IMR-90 (cell line): ENCODE measurements at regions not wholly inside any gene's neighbourhood (a gene's known extent, or its start where the extent isn't known, plus 50 kb on each side); places are given as distances from the start of the nearest gene placed in this dataset.

Source experiments
- CEBPB ChIP-seq: IDR thresholded peaks from 2 replicates; pipeline ENCODE4 v1.6.1; 2012; ENCODE audit warnings: low read depth, low read length, improper control_type of control experiment
- CTCF ChIP-seq: conservative IDR thresholded peaks from 2 replicates; pipeline ENCODE4 v1.5.1; 2012; ENCODE audit warnings: mild to moderate bottlenecking, low read depth, low read length, improper control_type of control experiment
- ELK1 ChIP-seq: fragments of 150-350 bp; IDR thresholded peaks from 2 replicates; pipeline ENCODE4 v1.6.1; 2016; ENCODE audit warnings: low read depth, mild to moderate bottlenecking, low read length, moderate library complexity, borderline replicate concordance
- MXI1 ChIP-seq: IDR thresholded peaks from 2 replicates; pipeline ENCODE4 v1.6.1; 2012; ENCODE audit warnings: low read depth, mild to moderate bottlenecking, low read length, moderate library complexity, borderline replicate concordance
- POLR2A ChIP-seq: IDR thresholded peaks from 2 replicates; pipeline ENCODE4 v1.6.1; 2012; ENCODE audit warnings: mild to moderate bottlenecking, low read depth, low read length
- RFX5 ChIP-seq: IDR thresholded peaks from 2 replicates; pipeline ENCODE4 v1.8.0; 2012; ENCODE audit warnings: low read depth, mild to moderate bottlenecking, low read length, moderate library complexity

- TF ChIP-seq CTCF (no peak), CEBPB (no peak), MXI1 (no peak), ELK1 (no peak), RFX5 (no peak), POLR2A (no peak)
Observed at GRCh38 chr12:127509066-127509778, 757.7 kb upstream of the TMEM132C start.
